SK-N-SH (cell line): ENCODE measurements at regions not wholly inside any gene's neighbourhood (a gene's known extent, or its start where the extent isn't known, plus 50 kb on each side); places are given as distances from the start of the nearest gene placed in this dataset.

Experiments used
- CTCF ChIA-PET: fragments of 300-600, 350-600 bp; formaldehyde crosslinking; extraction: SDS; loops from one replicate; lab custom pipeline; 2021; lab: Yijun Ruan, JAX
- POLR2A ChIA-PET: fragments of 350-600 bp; sonication (Branson Sonifier 250); formaldehyde crosslinking; extraction: SDS; loops from one replicate; lab custom pipeline; 2020; ENCODE audit warnings: antibody characterized with exemption, inconsistent platforms; lab: Yijun Ruan, JAX
- DNase-seq: peaks from one replicate; pipeline ENCODE4 v3.0.0; 2012
- H2AFZ ChIP-seq: fragments of 200-600 bp; sonication (generic); 2 replicates; pipeline ENCODE4 v1.8.1; 2016; ENCODE audit warnings: antibody characterized with exemption, mild to moderate bottlenecking, low read depth
- H3F3A ChIP-seq: fragments of 200-600 bp; sonication (generic); replicated peaks from 2 replicates; pipeline ENCODE3; 2016; ENCODE audit warnings: antibody characterized with exemption, mild to moderate bottlenecking; ENCODE audit not compliant: insufficient read depth
- H3K27ac ChIP-seq, 2 experiments: fragments of 200-500 bp in 1 of 2; fragments of 200-600 bp in 1 of 2; sonication (Bioruptor generic) in 1 of 2; sonication (generic), shearing (Covaris generic) in 1 of 2; 2 replicates each; pipeline versions ENCODE4 v1.5.1 to v1.6.1; 2014 to 2016; ENCODE audit warnings: low read depth in 2 of 2, inconsistent platforms in 1 of 2, low read length in 1 of 2, mild to moderate bottlenecking in 1 of 2, mixed read lengths in 1 of 2
- H3K27me3 ChIP-seq: fragments of 200-600 bp; sonication (generic), shearing (Covaris generic); 2 replicates; pipeline ENCODE4 v1.6.1; 2016; ENCODE audit warnings: mixed run types; ENCODE audit not compliant: insufficient read depth
- H3K36me3 ChIP-seq, 2 experiments: fragments of 200-500 bp in 1 of 2; fragments of 200-600 bp in 1 of 2; sonication (Bioruptor generic) in 1 of 2; sonication (generic) in 1 of 2; replicated peaks in 1 of 2; 2 replicates each; pipeline versions ENCODE3 to v1.5.1; 2014 to 2016; ENCODE audit warnings: low read length in 1 of 2, mild to moderate bottlenecking in 1 of 2; ENCODE audit not compliant: insufficient read depth in 2 of 2, control insufficient read depth in 1 of 2
- H3K4me1 ChIP-seq, 2 experiments: fragments of 200-500 bp in 1 of 2; fragments of 200-600 bp in 1 of 2; sonication (Bioruptor generic) in 1 of 2; sonication (generic), shearing (Covaris generic) in 1 of 2; 2 replicates each; pipeline versions ENCODE4 v1.5.1 to v1.6.1; 2014 to 2016; ENCODE audit warnings: low read depth in 1 of 2, low read length in 1 of 2, mixed run types in 1 of 2; ENCODE audit not compliant: insufficient read depth in 2 of 2, control insufficient read depth in 1 of 2
- H3K4me2 ChIP-seq: fragments of 200-600 bp; sonication (generic), shearing (Covaris generic); 2 replicates; pipeline ENCODE4 v1.6.1; 2017; ENCODE audit warnings: mixed run types
- H3K4me3 ChIP-seq, 2 experiments: fragments of 200-500 bp in 1 of 2; fragments of 200-600 bp in 1 of 2; sonication (Bioruptor generic) in 1 of 2; sonication (generic), shearing (Covaris generic) in 1 of 2; 2 replicates each; pipeline versions ENCODE4 v1.5.1 to v1.8.1; 2014 to 2016; ENCODE audit warnings: low read depth in 2 of 2, inconsistent platforms in 1 of 2, low read length in 1 of 2, mild to moderate bottlenecking in 1 of 2, mixed read lengths in 1 of 2, moderate library complexity in 1 of 2
- H3K79me2 ChIP-seq: fragments of 200-600 bp; sonication (generic); 2 replicates; pipeline ENCODE4 v1.8.1; 2017; ENCODE audit warnings: mild to moderate bottlenecking; ENCODE audit not compliant: insufficient read depth
- H3K9ac ChIP-seq: fragments of 200-600 bp; sonication (generic); 2 replicates; pipeline ENCODE4 v1.6.1; 2017; ENCODE audit warnings: mixed run types
- H3K9me2 ChIP-seq: fragments of 200-600 bp; sonication (generic); 2 replicates; pipeline ENCODE4 v1.6.1; 2017; ENCODE audit warnings: mixed run types
- H3K9me3 ChIP-seq: fragments of 200-600 bp; sonication (generic); 2 replicates; pipeline ENCODE4 v1.6.1; 2017; ENCODE audit warnings: mixed run types, mild to moderate bottlenecking, moderate library complexity
- H4K20me1 ChIP-seq: fragments of 200-600 bp; sonication (generic); 2 replicates; pipeline ENCODE4 v1.6.1; 2017; ENCODE audit warnings: mild to moderate bottlenecking, mixed run types; ENCODE audit not compliant: insufficient read depth
- FOSL2 ChIP-seq: IDR thresholded peaks from 2 replicates; pipeline ENCODE4 v1.4.0; 2012; ENCODE audit warnings: low read depth, mild to moderate bottlenecking, moderate library complexity, borderline replicate concordance
- FOXM1 ChIP-seq: IDR thresholded peaks from 2 replicates; pipeline ENCODE4 v1.4.0; 2012; ENCODE audit warnings: low read depth, mild to moderate bottlenecking
- GABPA ChIP-seq: IDR thresholded peaks from 2 replicates; pipeline ENCODE4 v1.4.0; 2012; ENCODE audit warnings: low read depth, mild to moderate bottlenecking
- NRF1 ChIP-seq: IDR thresholded peaks from 2 replicates; pipeline ENCODE4 v1.6.1; 2012; ENCODE audit warnings: low read depth, mild to moderate bottlenecking, low read length
- RAD21 ChIP-seq: IDR thresholded peaks from 2 replicates; pipeline ENCODE4 v1.6.1; 2012; ENCODE audit warnings: mild to moderate bottlenecking, low read length
- SIN3A ChIP-seq: IDR thresholded peaks from 2 replicates; pipeline ENCODE4 v1.6.1; 2012; ENCODE audit warnings: low read depth, mild to moderate bottlenecking, low read length, moderate library complexity, borderline replicate concordance
- YY1 ChIP-seq: IDR thresholded peaks from 2 replicates; pipeline ENCODE4 v1.4.0; 2012; ENCODE audit warnings: low read depth, mild to moderate bottlenecking
- WGBS: methylation state at CpG from one replicate; pipeline ENCODE4 v1.1.6; 2017; ENCODE audit warnings: low lambda C conversion rate; 5-methylcytosine and 5-hydroxymethylcytosine counted together
- TF ChIP-seq, protein P1 (sequence below): IDR thresholded peaks from 2 replicates; pipeline ENCODE4 v1.4.0; 2012; ENCODE audit warnings: low read depth
- TF ChIP-seq, protein P2 (sequence below): IDR thresholded peaks from 2 replicates; pipeline ENCODE4 v1.6.1; 2012; ENCODE audit warnings: mild to moderate bottlenecking, low read depth, low read length, moderate library complexity
- TF ChIP-seq, protein P3 (sequence below): IDR thresholded peaks from 2 replicates; pipeline ENCODE4 v1.4.0; 2012; ENCODE audit warnings: low read depth, borderline replicate concordance
- TF ChIP-seq, protein P4 (sequence below): IDR thresholded peaks from 2 replicates; pipeline ENCODE4; 2012

DNA sequence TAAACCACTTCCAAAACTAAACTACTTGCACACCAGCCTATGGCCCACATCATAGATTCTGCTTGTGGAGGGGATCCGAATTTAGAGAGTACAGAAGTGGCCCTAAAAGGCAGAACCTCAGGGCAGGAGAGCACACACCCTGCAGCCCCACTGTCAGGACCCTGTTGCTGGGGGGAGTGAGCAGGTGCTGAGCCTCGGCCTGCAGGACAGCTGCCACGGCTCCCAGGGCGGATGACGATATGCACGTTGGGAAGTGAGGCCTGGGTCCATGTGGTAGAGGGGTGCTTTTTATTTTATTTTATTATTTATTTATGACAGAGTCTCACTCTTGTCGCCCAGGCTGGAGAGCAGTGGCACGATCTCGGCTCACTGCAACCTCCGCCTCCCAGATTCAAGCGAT lies 73.5 kb downstream of the TNFAIP2 start:
- TF ChIP-seq, protein P1, sequence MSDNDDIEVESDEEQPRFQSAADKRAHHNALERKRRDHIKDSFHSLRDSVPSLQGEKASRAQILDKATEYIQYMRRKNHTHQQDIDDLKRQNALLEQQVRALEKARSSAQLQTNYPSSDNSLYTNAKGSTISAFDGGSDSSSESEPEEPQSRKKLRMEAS, result no peak
- TF ChIP-seq NRF1 (no peak), SIN3A (no peak), YY1 (no peak), GABPA (no peak), RAD21 (no peak), FOXM1 (no peak), FOSL2 (no peak)
- TF ChIP-seq, protein P2, sequence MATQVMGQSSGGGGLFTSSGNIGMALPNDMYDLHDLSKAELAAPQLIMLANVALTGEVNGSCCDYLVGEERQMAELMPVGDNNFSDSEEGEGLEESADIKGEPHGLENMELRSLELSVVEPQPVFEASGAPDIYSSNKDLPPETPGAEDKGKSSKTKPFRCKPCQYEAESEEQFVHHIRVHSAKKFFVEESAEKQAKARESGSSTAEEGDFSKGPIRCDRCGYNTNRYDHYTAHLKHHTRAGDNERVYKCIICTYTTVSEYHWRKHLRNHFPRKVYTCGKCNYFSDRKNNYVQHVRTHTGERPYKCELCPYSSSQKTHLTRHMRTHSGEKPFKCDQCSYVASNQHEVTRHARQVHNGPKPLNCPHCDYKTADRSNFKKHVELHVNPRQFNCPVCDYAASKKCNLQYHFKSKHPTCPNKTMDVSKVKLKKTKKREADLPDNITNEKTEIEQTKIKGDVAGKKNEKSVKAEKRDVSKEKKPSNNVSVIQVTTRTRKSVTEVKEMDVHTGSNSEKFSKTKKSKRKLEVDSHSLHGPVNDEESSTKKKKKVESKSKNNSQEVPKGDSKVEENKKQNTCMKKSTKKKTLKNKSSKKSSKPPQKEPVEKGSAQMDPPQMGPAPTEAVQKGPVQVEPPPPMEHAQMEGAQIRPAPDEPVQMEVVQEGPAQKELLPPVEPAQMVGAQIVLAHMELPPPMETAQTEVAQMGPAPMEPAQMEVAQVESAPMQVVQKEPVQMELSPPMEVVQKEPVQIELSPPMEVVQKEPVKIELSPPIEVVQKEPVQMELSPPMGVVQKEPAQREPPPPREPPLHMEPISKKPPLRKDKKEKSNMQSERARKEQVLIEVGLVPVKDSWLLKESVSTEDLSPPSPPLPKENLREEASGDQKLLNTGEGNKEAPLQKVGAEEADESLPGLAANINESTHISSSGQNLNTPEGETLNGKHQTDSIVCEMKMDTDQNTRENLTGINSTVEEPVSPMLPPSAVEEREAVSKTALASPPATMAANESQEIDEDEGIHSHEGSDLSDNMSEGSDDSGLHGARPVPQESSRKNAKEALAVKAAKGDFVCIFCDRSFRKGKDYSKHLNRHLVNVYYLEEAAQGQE, result no peak
- TF ChIP-seq, protein P3, sequence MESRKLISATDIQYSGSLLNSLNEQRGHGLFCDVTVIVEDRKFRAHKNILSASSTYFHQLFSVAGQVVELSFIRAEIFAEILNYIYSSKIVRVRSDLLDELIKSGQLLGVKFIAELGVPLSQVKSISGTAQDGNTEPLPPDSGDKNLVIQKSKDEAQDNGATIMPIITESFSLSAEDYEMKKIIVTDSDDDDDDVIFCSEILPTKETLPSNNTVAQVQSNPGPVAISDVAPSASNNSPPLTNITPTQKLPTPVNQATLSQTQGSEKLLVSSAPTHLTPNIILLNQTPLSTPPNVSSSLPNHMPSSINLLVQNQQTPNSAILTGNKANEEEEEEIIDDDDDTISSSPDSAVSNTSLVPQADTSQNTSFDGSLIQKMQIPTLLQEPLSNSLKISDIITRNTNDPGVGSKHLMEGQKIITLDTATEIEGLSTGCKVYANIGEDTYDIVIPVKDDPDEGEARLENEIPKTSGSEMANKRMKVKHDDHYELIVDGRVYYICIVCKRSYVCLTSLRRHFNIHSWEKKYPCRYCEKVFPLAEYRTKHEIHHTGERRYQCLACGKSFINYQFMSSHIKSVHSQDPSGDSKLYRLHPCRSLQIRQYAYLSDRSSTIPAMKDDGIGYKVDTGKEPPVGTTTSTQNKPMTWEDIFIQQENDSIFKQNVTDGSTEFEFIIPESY, result no peak
- TF ChIP-seq, protein P4, sequence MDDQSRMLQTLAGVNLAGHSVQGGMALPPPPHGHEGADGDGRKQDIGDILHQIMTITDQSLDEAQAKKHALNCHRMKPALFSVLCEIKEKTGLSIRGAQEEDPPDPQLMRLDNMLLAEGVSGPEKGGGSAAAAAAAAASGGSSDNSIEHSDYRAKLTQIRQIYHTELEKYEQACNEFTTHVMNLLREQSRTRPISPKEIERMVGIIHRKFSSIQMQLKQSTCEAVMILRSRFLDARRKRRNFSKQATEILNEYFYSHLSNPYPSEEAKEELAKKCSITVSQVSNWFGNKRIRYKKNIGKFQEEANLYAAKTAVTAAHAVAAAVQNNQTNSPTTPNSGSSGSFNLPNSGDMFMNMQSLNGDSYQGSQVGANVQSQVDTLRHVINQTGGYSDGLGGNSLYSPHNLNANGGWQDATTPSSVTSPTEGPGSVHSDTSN, result no peak
- TF ChIP-seq, all 33 proteins: peak for 0
- Histone ChIP-seq H4K20me1 (no peaks in the 10 kb centered on the region), H3K4me3 (no peak overlapping the region), H3K27ac (no peak overlapping the region), H3K4me2 (no peak overlapping the region), H3K9me2 (no peaks in the 10 kb centered on the region), H3K9ac (no peak overlapping the region), H3K36me3 (no peaks in the 10 kb centered on the region), H3K9me3 (no peaks in the 10 kb centered on the region), H2AFZ (no peak overlapping the region), H3K27me3 (no peaks in the 10 kb centered on the region), H3F3A (no peaks in the 10 kb centered on the region), H3K4me1 (no peaks in the 10 kb centered on the region; a peak in 1 of 4 replicates), H3K79me2 (no peaks in the 10 kb centered on the region)
- WGBS, result 86% methylated on average over 11 of the region's 11 CpGs
- ChIA-PET CTCF (interaction anchor here (1.0 kb wide), 1 partner anchor 12 kb away, joined by 3 read pairs; no protein-coding TSS in a partner anchor), POLR2A (no interaction called here)
- no peak for DNase-seq
